ENCODE measurements at regions not wholly inside any gene's neighbourhood (a gene's known extent, or its start where the extent isn't known, plus 50 kb on each side); places are given as distances from the start of the nearest gene placed in this dataset.
"Not testable (repeated sequence)": the region's sequence is repeated elsewhere in the genome, so short reads cannot be mapped to it uniquely, and the experiment has no call there.

DNA sequence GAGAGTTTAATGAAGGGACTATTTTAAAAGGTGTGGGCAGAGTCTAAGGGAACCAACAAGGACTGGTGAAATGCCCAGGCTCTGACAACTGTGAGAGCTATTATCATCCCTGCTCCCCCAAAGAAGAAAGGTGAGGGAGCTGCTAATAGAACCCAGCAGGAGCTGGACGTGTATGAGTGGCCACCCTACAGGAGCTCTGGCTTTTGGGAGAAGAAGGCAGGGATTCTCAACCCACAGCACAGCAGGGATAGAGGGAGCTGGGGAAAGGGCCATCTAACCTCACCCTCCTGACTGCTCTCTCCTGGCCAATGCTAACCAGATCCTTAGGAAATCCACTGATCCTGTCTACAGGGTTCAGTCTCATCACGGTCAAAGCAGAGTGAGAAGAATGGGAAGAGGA, 57.1 kb downstream of the GRIN2B start:
- no peak overlapping the region for H3K4me3 ChIP-seq (ENCODE audit: low read length)
- H2AFZ ChIP-seq (ENCODE audit: low read depth, low read length): no peak overlapping the region
- no peaks in the 10 kb centered on the region for H3K4me1 ChIP-seq (ENCODE audit: insufficient read depth, low read length)
- H3K36me3 ChIP-seq (ENCODE audit: insufficient read depth, low read length): no peaks in the 10 kb centered on the region
- H3K27me3 ChIP-seq (ENCODE audit: insufficient read depth, low read length): no peaks in the 10 kb centered on the region
- peaks cover 2% of the 10 kb centered on the region for H3K9me3 ChIP-seq (ENCODE audit: low read length)

DNA sequence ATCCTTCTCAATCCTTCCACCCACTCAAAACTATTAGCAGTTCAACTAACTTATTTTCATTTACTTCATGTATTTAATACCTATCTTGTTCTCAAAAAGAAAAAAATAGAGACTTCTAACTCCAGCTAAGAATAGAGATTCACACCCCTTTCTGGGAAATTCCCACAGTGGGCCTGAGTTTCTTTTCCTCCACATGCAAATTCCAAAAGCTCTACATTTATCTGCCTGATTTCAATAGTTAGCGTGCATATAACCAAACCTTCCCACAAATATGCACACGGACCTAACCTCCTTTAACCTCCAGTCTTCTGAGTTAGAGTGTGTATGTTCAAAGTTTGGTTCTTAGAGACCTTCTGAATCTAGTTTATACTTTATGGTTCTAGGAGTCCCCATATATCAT, 62.5 kb downstream of the GRIN2B start:
- H3K36me3 ChIP-seq (ENCODE audit: insufficient read depth, low read length): no peaks in the 10 kb centered on the region
- H2AFZ ChIP-seq (ENCODE audit: low read depth, low read length): no peak overlapping the region
- no peaks in the 10 kb centered on the region for H3K27me3 ChIP-seq (ENCODE audit: insufficient read depth, low read length)
- H3K9me3 ChIP-seq (ENCODE audit: low read length): peaks cover 2% of the 10 kb centered on the region
- no peak overlapping the region for H3K4me3 ChIP-seq (ENCODE audit: low read length)
- H3K4me1 ChIP-seq (ENCODE audit: insufficient read depth, low read length): no peaks in the 10 kb centered on the region

DNA sequence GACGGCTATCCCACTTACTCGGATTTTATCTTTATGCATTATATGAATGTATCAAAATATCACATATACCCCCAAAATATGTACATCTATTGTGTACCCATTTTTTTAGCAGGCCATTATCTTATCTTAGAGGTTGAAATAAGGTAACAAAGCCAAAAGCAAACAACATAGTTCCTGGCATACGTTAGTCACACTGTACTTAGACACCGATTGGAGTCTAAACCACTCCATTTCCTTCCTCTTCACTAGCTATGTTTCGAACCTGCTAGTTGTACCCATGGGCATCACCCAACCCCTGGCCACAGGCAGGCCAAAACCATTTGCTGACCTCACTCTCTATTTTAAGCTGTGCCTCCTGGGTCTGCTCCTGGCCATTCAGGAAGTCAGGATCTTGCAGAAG, 66.3 kb downstream of the GRIN2B start:
- Histone ChIP-seq H3K27me3 (ENCODE audit: insufficient read depth, low read length) (no peaks in the 10 kb centered on the region), H3K4me3 (ENCODE audit: low read length) (no peak overlapping the region), H3K36me3 (ENCODE audit: insufficient read depth, low read length) (peaks cover 3% of the 10 kb centered on the region), H2AFZ (ENCODE audit: low read depth, low read length) (no peak overlapping the region), H3K4me1 (ENCODE audit: insufficient read depth, low read length) (no peaks in the 10 kb centered on the region), H3K9me3 (ENCODE audit: low read length) (no peaks in the 10 kb centered on the region)

DNA sequence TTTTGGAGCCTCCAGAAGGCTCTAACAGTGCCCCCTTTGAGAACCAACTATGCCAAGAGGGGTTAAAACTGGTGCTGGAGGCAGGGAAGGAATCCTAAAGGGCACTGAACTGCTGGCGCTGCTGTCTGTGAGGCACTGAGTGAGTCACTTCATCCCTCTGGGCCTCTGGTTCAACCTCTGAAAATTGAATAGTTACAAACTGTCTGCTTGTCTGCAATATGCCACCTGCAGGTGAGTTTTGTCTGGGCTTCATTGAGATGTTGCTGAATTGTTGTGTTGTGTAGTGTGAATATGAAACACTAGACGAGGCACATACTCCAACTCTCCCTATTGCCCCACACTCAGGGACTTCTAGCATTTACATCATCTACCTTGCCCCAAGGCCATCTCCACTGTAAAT, 68.0 kb downstream of the GRIN2B start:
- no peaks in the 10 kb centered on the region for H3K27me3 ChIP-seq (ENCODE audit: insufficient read depth, low read length)
- H3K4me3 ChIP-seq (ENCODE audit: low read length): no peak overlapping the region
- peaks cover 3% of the 10 kb centered on the region for H3K36me3 ChIP-seq (ENCODE audit: insufficient read depth, low read length)
- no peak overlapping the region for H2AFZ ChIP-seq (ENCODE audit: low read depth, low read length)
- H3K4me1 ChIP-seq (ENCODE audit: insufficient read depth, low read length): no peaks in the 10 kb centered on the region
- H3K9me3 ChIP-seq (ENCODE audit: low read length): no peaks in the 10 kb centered on the region

DNA sequence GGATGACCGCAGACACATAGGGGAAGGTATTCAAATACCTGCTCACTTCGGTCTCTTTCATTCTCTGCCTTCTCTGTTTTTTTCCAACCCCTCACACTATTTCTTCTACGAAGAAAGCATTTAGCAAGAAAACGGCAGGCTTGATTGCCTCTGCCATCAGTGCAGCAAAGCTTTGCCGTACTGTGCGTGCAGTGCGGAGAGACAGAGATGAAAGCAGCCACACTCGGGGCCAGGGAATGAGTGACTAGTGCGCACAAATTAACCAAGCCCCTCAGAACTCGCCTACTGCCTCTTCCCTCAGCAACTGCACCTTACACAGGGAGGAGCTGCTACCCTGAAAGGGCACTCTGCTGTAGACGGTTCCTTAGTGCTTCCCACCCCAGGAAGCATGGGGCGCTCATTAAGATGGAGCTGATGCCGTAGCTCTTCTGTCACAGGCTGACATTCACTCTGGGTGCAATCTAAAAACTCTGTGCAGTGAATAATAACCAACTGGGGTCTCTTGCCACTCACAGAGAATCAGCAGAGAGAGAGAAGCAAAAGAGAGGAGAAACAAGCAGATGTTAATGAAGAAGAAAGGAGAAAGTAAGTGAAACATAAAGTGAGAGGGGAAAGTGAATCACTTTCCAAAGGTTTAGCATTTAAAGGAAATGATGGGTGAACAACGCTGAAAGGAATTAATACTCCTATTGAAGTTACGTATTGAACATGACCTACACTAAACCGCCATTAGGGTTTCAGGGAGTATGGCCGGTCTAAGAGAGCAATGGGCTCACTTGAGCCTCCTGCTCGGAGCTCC, 69.4 kb downstream of the GRIN2B start:
- Histone ChIP-seq H3K27me3 (ENCODE audit: insufficient read depth, low read length) (no peaks in the 10 kb centered on the region), H2AFZ (ENCODE audit: low read depth, low read length) (no peak overlapping the region), H3K9me3 (ENCODE audit: low read length) (no peaks in the 10 kb centered on the region), H3K4me3 (ENCODE audit: low read length) (no peak overlapping the region), H3K4me1 (ENCODE audit: insufficient read depth, low read length) (no peaks in the 10 kb centered on the region), H3K36me3 (ENCODE audit: insufficient read depth, low read length) (peaks cover 3% of the 10 kb centered on the region)

DNA sequence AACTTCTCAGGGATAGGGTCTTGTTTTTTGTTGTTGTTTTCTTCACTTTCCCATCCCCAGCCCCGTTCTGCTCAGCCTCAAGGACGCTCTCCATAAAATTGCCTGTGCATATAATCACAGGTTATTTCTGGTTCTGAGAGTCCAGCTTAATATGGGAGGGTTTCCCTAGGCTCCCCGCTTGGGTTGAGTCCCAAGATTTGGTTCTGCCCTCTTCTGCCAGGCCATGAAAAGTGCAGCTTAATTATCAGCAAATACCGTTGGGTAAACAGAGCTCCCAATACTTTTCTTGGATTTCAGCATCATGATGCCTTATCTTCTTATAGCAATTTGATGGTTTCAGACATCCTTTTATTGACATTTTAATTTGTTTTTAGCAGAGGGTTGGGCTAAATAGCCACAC, 75.6 kb downstream of the GRIN2B start:
- Histone ChIP-seq H2AFZ (ENCODE audit: low read depth, low read length) (no peak overlapping the region), H3K4me3 (ENCODE audit: low read length) (no peak overlapping the region), H3K27me3 (ENCODE audit: insufficient read depth, low read length) (no peaks in the 10 kb centered on the region), H3K9me3 (ENCODE audit: low read length) (peaks cover 3% of the 10 kb centered on the region), H3K36me3 (ENCODE audit: insufficient read depth, low read length) (no peaks in the 10 kb centered on the region), H3K4me1 (ENCODE audit: insufficient read depth, low read length) (no peaks in the 10 kb centered on the region)

DNA sequence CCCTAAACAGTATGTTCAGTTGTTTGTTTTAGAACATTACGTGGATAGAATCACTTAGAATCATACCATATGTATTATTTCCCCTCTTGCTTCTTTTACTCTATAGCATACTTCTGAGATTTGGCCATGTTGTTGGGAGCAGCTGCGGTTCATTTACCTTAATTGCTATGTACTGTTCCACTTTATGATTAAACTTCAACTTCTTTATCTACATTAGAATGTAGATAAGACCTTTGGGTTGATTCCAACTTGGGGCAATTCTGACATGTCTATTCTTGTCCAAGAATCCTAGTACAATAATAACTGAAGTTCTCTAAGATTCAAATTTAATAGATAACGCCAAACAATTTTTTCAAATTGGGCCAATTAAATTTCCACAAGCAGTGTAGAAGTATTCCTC, 80.7 kb downstream of the GRIN2B start:
- H3K4me1 ChIP-seq (ENCODE audit: insufficient read depth, low read length): no peaks in the 10 kb centered on the region
- H3K9me3 ChIP-seq (ENCODE audit: low read length): peaks cover 1% of the 10 kb centered on the region
- H3K4me3 ChIP-seq (ENCODE audit: low read length): no peak overlapping the region
- no peak overlapping the region for H2AFZ ChIP-seq (ENCODE audit: low read depth, low read length)
- no peaks in the 10 kb centered on the region for H3K36me3 ChIP-seq (ENCODE audit: insufficient read depth, low read length)
- no peaks in the 10 kb centered on the region for H3K27me3 ChIP-seq (ENCODE audit: insufficient read depth, low read length)

DNA sequence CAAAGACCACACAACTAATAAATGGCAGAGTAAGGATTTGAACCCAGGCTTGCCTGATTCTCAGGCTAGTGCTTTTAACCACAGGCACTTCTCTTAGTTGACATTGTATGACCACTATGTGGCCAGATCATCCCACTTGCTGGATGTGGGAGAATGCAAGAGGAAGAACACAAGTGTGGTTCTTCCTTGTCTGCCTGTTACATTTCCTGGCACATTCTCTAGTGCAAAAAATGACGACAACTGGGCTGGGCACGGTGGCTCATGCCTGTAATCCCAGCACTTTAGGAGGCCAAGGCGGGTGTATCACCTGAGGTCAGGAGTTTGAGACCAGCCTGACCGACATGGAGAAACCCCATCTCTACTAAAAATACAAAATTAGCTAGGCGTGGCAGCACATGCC, 83.0 kb downstream of the GRIN2B start:
- not testable (repeated sequence) for H2AFZ ChIP-seq (ENCODE audit: low read depth, low read length); H3K27me3 ChIP-seq (ENCODE audit: insufficient read depth, low read length); H3K4me1 ChIP-seq (ENCODE audit: insufficient read depth, low read length); H3K36me3 ChIP-seq (ENCODE audit: insufficient read depth, low read length); H3K9me3 ChIP-seq (ENCODE audit: low read length); H3K4me3 ChIP-seq (ENCODE audit: low read length)

DNA sequence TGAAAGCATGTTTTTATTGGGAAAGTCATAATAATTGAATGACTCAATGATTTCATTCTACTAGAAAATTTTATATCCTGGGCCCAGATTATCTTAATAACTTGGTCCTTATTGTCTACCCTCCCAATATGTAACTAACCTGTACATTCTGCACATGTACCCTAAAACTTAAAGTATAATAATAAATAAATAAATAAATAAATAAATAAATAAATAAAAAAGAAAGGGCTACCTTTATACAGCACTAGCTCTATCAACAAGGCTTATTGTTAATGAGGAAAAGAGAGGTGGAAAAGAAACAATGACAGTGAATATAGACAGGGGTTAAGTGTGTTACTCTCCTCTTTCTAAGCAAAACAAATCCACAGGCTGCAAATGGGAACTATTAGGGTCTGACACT, 83.6 kb downstream of the GRIN2B start:
- H3K36me3 ChIP-seq (ENCODE audit: insufficient read depth, low read length): no peaks in the 10 kb centered on the region
- no peaks in the 10 kb centered on the region for H3K4me1 ChIP-seq (ENCODE audit: insufficient read depth, low read length)
- no peak overlapping the region for H2AFZ ChIP-seq (ENCODE audit: low read depth, low read length)
- no peaks in the 10 kb centered on the region for H3K27me3 ChIP-seq (ENCODE audit: insufficient read depth, low read length)
- H3K4me3 ChIP-seq (ENCODE audit: low read length): no peak overlapping the region
- no peaks in the 10 kb centered on the region for H3K9me3 ChIP-seq (ENCODE audit: low read length)

DNA sequence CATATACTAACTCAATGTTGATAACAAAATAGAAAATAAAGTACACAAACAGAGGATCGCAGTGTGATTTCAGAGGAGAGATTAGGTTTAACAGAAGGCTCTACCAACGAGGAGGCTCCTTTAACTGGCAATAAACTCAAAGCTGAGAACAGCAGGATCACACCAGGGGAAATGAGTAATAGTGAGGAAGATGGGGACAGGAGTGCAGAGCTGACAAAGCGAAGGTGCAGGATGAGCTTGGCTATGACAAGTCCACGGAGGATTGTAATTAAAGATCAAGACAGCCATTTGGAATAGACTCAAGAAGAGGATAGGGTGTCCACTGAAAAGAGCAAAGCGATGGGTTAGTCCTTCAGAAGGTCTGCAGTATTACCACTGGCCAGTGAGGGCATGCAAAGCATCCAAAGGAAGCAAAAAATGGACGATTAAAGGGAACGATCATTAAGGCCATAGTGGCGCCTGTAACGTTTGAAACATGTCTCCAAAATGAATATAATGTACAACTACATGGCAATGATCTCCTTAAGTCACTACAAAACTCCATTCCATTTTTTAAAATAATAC, 85.3 kb downstream of the GRIN2B start:
- Histone ChIP-seq H3K9me3 (ENCODE audit: low read length) (no peaks in the 10 kb centered on the region), H3K36me3 (ENCODE audit: insufficient read depth, low read length) (no peaks in the 10 kb centered on the region), H3K4me1 (ENCODE audit: insufficient read depth, low read length) (peaks cover 5% of the 10 kb centered on the region), H3K27me3 (ENCODE audit: insufficient read depth, low read length) (no peaks in the 10 kb centered on the region), H2AFZ (ENCODE audit: low read depth, low read length) (no peak overlapping the region), H3K4me3 (ENCODE audit: low read length) (no peak overlapping the region)

DNA sequence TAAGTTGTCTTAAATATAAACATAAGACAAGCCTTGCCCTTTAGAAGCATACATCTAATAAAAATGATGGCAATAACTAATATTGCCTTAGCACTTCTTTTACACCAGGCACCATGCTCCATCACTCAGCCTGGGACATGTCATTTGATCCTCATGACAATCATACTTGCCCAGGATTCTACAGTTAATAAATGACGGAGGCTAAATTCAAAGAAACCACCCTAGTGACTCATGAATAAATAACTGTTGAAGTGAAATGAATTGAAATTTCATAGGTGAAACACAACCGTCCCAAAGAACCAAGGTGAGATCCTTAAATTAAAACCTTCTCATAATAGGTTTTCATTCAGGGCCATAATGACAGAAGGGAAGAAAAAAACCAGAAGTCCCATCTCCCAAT, 89.5 kb downstream of the GRIN2B start:
- H3K27me3 ChIP-seq (ENCODE audit: insufficient read depth, low read length): no peaks in the 10 kb centered on the region
- no peak overlapping the region for H2AFZ ChIP-seq (ENCODE audit: low read depth, low read length)
- peaks cover 24% of the 10 kb centered on the region for H3K4me1 ChIP-seq (ENCODE audit: insufficient read depth, low read length)
- no peaks in the 10 kb centered on the region for H3K36me3 ChIP-seq (ENCODE audit: insufficient read depth, low read length)
- no peak overlapping the region for H3K4me3 ChIP-seq (ENCODE audit: low read length)
- H3K9me3 ChIP-seq (ENCODE audit: low read length): no peaks in the 10 kb centered on the region

DNA sequence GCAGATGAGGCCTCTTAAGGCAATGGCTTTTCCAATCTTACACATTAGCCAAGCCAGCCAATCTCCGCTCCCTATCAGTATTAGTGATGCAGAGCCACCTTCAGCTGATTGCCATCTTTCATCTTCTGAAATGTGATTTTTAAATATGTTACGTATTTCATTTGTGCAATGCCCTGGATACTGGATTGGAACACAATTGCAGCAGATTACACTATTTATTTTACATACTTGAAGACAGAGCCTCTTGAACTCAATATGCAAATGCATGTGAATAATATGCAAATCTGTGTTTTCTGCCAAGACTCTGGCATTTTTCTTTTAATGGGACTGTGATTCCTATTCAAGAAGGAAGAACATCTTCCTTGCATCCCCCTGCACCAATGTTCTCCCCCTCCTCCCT, 90.5 kb downstream of the GRIN2B start:
- Histone ChIP-seq H3K4me1 (ENCODE audit: insufficient read depth, low read length) (peaks cover 24% of the 10 kb centered on the region), H3K4me3 (ENCODE audit: low read length) (no peak overlapping the region), H3K27me3 (ENCODE audit: insufficient read depth, low read length) (no peaks in the 10 kb centered on the region), H2AFZ (ENCODE audit: low read depth, low read length) (no peak overlapping the region), H3K9me3 (ENCODE audit: low read length) (no peaks in the 10 kb centered on the region), H3K36me3 (ENCODE audit: insufficient read depth, low read length) (no peaks in the 10 kb centered on the region)

DNA sequence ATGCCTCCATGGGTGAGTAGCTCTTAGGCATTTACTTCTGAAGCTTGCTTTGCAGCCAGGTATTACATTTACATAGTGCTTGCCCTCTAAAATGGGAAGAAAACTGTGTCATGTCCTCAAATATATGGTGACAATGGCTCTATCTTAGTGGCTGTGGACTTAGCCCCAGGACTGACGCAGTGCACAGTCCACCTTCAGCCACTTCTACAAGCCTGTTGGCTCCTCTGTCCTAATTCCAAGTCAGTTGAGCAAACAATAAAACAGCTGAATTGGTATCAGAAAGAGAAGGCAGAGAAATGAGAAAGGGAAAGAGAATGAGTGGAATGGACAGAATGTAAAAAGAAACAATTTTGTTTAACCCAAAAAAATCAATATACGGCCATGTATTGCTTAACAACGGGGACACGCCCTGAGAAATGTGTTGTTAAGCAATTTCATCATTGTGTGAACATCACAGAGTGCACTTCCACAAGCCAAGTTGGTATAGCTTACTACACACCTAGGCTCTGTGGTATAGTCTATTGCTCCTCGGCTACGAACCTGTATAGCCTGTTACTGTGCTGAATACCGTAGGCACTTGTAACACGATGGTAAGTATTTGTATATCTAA, 93.5 kb downstream of the GRIN2B start:
- no peaks in the 10 kb centered on the region for H3K36me3 ChIP-seq (ENCODE audit: insufficient read depth, low read length)
- no peak overlapping the region for H3K4me3 ChIP-seq (ENCODE audit: low read length)
- H3K4me1 ChIP-seq (ENCODE audit: insufficient read depth, low read length): peaks cover 24% of the 10 kb centered on the region
- no peaks in the 10 kb centered on the region for H3K9me3 ChIP-seq (ENCODE audit: low read length)
- no peaks in the 10 kb centered on the region for H3K27me3 ChIP-seq (ENCODE audit: insufficient read depth, low read length)
- no peak overlapping the region for H2AFZ ChIP-seq (ENCODE audit: low read depth, low read length)

Measured in neuron (in vitro differentiated cells).